HG03108 (cell line): ENCODE measurements at regions not wholly inside any gene's neighbourhood (a gene's known extent, or its start where the extent isn't known, plus 50 kb on each side); places are given as distances from the start of the nearest gene placed in this dataset.
"Not testable (repeated sequence)": the region's sequence is repeated elsewhere in the genome, so short reads cannot be mapped to it uniquely, and the experiment has no call there.

Experiments used
- ATAC-seq: cut with Tn5 transposase; IDR thresholded peaks from one replicate; pipeline ENCODE4 v1.9.1; 2021; ENCODE audit warnings: moderate library complexity; ENCODE audit not compliant: unreplicated experiment

- no peak for ATAC-seq
Observed at GRCh38 chr6:26173836-26174145, 86.6 kb downstream of the HFE start.

GRCh38 chr6:26175033-26175427 lies 87.8 kb downstream of the HFE start:
- ATAC-seq: no peak

DNA sequence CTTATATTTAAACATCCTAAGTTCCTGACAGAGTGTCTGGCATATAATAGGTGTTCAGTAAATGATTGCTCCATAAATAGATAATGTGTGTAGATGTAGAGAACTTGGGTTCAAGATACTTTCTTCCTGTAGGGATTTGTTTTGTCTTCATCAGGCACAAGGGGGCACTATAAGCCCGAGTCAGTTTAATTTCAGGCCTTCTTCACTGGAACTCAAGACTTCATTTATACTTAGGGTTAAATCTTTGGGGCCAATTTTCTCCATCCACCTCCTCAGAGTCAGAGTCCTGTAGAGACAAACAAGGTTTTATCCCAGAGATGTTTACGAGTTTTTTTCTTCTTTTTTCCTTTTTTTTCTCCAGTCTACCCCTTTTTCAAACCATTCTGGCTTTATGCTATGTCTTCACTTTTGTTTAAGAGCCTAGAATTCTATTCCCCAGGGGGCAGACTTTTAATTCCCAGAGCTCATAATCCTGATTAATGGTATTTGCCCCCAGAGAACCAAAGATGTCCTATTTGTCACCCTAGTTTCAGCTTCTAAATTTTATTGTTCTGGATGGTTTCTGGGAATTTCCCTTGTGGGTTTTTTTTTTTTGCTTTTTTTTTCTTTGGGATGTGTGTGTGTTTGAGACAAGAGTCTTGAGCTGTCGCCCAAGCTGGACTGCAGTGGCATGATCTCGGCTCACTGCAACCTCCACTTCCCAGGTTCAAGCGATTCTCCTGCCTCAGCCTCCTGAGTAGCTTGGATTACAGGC lies 88.4 kb downstream of the HFE start:
- no peak for ATAC-seq

DNA sequence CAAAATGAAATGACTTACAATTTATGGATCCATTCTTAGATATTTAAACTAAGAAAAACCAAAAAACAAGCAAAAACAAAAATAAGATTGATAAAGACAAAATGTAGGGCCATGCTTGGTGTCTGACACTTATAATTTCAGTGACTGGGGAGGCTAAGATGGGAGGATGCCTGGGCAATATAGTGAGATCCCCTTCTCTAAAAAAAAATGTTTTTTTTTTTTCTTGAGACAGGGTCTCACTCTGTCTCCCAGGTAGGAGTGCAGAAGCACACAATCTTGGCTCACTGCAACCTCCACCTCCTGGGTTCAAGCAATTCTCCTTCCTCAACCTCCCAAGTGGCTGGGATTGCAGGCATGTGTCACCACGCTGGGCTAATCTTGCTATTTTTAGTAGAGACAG lies 92.4 kb downstream of the HFE start:
- no peak for ATAC-seq

DNA sequence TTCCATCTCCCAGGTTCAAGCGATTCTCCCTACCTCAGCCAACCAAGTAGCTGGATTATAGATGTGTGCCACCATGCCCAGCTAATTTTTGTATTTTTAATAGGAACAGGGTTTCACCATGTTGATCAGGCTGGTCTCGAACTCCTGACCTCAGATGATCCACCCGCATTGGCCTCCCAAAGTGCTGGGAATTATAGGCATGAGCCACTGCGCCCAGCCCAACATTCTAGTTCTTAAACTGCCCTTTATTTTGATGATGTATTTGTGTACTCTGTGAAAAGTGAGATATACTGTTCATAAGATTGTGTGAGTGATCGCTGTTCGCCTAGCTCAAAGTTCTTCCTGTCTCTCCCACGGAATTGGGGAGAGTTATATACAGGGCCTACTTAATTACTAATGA lies 93.1 kb downstream of the HFE start:
- no peak for ATAC-seq

DNA sequence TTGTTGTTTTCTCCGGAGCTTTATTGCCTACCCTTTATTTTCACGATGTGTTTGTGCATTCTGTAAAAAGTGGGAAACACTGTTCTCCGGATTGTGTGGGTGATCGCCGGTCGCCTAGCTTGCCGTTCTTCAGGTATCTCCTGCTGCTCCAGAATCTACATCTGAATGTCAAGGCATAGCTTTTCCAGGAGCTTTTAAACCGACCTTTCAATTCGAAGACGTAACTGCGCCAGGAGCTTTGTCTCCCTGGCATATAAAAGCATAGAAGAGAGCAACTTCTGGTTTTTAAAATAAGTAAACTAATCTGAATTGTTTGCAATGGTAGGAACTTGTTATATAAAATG lies 96.0 kb downstream of the HFE start:
- no peak for ATAC-seq

DNA sequence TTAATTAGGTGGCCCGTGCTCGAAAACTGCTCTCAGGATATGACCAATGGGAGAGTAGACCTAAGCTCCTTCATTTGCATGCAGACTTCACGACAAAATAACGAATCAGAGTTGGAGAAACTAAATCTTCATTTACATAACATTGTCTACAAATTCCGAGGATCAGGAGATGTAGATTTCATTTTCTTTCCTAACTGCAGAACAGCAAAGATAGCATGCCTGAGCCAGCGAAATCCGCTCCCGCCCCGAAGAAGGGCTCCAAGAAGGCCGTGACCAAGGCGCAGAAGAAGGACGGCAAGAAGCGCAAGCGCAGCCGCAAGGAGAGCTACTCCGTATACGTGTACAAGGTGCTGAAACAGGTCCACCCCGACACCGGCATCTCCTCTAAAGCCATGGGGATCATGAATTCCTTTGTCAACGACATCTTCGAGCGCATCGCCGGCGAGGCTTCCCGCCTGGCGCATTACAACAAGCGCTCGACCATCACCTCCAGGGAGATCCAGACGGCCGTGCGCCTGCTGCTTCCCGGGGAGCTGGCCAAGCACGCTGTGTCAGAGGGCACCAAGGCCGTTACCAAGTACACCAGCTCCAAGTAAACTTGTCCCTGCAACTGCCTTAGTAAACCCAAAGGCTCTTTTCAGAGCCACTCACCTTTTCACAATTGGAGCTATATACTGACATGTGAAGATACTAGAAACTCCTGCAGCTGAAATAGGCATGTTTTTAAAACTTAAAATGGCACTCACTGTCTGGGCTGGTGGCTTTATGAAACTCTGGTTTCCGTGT lies 96.5 kb downstream of the HFE start:
- no peak for ATAC-seq

GRCh38 chr6:26184367-26184891 lies 97.2 kb downstream of the HFE start:
- ATAC-seq: no peak

- ATAC-seq: no peak
Observed at GRCh38 chr6:26185004-26185403, 97.8 kb downstream of the HFE start.

- no peak for ATAC-seq
Observed at GRCh38 chr6:26185802-26186201, 98.6 kb downstream of the HFE start.

GRCh38 chr6:26186652-26187051 lies 99.4 kb downstream of the HFE start:
- ATAC-seq: no peak

GRCh38 chr6:26187292-26187691 lies 100.1 kb downstream of the HFE start:
- ATAC-seq: no peak

DNA sequence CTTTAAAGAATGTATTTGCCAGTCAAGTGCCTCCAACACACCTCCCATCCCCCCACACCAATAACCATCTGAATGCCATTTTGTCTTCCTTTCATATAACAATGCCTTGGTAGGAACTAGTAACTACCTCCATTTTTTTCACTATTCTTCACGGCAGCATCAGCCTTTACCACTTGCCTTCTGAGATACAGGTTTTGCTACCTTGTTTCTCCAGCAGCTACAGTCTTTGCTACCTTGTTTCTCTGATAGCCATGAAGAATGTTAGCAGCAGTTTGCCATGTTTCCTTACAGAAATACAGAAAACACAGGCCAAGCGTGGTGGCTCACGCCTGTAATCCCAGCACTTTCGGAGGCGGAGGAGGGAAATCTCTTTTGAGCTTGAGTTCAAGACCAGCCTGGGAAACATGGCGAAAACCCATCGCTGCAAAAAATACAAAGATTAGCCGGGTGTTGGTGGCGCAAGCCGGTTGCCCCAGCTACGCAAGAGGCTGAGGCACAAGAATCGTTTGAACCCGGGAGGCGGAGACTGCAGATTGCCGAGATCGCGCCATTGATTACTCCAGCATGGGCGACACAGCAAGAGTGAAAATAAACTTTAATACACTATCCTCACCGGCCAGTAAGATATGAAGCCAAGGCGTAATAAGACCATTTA lies 100.9 kb downstream of the HFE start:
- peak; percentile 3 for ATAC-seq

GRCh38 chr6:26191512-26191911 lies 104.3 kb downstream of the HFE start:
- not testable (repeated sequence) for ATAC-seq

DNA sequence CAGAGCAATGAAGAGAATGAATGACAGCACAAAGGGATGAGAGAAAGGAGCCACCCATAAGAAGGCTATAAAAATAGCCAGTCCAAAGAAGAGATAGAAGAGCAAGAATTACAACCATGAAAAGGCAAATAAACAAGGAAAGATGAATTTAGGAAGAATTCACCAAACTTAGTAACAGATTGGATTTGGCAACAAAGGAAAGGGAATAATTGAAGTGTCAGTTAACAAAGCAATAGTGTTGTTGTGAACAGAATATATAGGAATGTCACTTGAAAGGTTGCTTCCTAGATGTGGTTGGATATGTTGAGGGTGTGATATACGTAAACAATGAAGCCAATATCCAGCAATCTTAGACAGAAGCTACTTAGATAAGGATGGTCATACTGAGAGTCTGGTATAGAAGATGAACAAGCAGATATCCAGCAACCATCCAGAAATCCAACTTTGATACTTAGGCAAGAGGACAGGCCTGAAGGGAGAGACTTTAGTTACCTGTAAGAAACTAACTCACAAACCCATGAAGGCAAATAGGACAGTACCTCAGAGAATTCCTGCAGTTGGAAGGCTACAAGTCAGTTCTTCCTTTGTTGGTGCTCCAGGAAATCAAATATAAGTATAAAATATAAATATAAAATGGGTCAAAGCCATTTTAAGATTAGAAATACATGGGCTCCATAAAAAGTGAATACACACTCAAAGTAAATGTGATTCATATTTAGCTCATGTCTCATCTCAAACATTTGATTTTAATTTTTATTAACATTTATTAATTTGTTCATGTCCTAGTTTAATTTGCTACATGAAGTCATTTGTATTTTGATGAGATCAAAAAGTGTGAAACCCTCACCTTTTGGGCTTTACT lies 106.5 kb downstream of the HFE start:
- no peak for ATAC-seq

GRCh38 chr6:26194329-26194701 lies 107.1 kb downstream of the HFE start:
- no peak for ATAC-seq

- no peak for ATAC-seq
Observed at GRCh38 chr6:26194816-26195375, 107.7 kb downstream of the HFE start.

DNA sequence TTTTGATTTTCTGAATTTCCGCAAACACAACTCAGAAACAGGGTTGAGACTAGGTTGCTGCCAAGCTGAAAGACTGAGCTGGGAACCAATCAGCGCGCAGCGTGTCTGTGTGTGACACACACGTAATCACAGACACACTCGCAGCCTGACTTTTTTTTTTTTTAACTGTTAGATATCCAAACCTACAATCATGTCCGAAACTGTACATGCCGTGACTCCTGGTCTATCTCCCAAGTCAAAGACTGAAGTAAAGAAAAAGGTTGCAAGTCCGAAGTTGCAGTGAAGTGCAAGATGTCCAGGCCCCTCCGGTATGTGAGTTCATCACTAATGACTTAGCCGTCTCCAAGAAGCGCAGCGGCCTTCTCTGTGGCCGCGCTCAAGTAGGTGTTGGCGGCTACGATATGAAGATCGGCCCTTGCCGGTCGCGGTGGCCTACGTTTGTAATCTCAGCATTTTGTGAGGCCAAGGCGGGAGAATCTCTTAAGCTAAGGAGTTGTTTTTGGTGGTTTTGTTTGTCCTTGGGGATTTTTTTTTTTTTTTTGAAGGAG lies 108.2 kb downstream of the HFE start:
- ATAC-seq: peak; percentile 28

DNA sequence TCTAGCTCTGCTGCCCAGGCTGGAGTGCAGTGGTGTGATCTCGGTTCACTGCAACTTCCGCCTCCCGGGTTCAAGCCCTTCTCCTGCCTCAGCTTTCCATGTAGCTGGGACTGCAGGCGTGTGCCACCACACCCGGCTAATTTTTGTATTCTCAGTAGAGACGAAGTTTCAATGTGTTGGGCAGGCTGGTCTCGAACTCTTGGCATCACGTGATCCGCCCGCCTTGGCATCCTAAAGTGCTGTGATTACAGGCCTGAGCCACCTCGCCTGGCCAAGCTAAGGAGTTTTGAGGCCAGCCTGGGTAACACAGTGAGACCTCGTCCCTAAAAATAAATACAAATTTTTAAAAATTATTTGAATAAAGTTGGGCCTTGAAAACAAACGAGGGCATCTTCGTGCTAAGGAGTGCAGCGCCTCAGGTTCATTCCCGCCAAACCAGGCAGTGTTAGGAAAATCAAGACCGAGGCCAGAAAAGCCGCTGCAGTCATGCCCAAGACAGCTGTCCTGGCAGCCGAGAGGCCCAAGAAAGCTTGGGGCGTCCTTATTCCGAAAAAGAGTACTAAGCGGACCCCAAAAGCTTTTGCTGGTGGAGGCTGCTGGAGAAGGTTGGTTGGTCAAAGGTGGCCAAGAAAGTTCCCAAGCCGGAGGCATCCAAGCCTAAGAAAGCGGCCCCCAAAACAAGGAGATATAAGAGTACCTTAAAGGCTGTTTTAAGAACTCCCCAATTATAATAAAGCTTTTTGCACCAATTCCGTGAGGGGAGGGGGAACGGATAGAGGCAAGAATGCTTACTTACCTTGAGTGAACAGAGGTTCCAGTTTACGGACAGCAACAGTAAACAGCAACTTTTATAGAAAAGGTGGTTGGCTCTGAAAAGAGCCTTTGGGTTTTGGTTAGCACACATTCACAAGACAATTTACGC lies 109.0 kb downstream of the HFE start:
- ATAC-seq: no peak
